ENCODE measurements at regions not wholly inside any gene's neighbourhood (a gene's known extent, or its start where the extent isn't known, plus 50 kb on each side); places are given as distances from the start of the nearest gene placed in this dataset.

GRCh38 chr14:27114180-27114579 is 516.3 kb upstream of the NOVA1 start:
- no peak for FAIRE-seq
- DNase-seq (ENCODE audit: low read depth) = no peak
- no peak for TF ChIP-seq CTCF (IDR thresholded peaks at IDR 0.05; ENCODE audit: insufficient read depth, low read length, severe bottlenecking)
- Histone ChIP-seq H3K4me3 (ENCODE audit: low read depth, low read length) (no peak overlapping the region), H3K36me3 (ENCODE audit: control insufficient read depth, insufficient read depth, low read length) (no peaks in the 10 kb centered on the region), H3K27me3 (ENCODE audit: control insufficient read depth, insufficient read depth, low read length) (no peaks in the 10 kb centered on the region)

DNA sequence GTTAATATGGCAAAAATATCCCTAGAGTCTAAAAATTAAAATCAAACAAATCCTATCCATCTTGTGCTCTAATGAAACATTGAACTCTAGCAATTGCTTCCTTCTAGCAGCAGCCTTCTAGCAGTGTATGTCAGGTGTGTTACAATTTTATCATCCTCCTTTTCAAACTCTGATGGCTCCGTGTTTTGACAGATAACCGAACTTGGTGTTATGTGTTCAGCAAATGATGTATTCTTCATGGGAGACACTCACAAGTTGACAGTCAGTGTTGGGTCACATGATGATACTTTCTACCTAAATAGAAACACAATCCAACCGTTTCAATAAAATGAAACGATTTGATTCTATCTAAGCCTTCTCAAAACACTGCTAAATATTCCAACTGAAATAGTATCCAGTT is 525.3 kb upstream of the NOVA1 start:
- DNase-seq (ENCODE audit: low read depth) (no peak), FAIRE-seq (no peak)
- no peak for TF ChIP-seq CTCF (IDR thresholded peaks at IDR 0.05; ENCODE audit: insufficient read depth, low read length, severe bottlenecking)
- Histone ChIP-seq H3K4me3 (ENCODE audit: low read depth, low read length) (no peak overlapping the region), H3K27me3 (ENCODE audit: control insufficient read depth, insufficient read depth, low read length) (no peaks in the 10 kb centered on the region), H3K36me3 (ENCODE audit: control insufficient read depth, insufficient read depth, low read length) (no peaks in the 10 kb centered on the region)

GRCh38 chr14:27127838-27128237 is 530.0 kb upstream of the NOVA1 start:
- no peaks in the 10 kb centered on the region for H3K36me3 ChIP-seq (ENCODE audit: control insufficient read depth, insufficient read depth, low read length)
- FAIRE-seq = no peak
- TF ChIP-seq CTCF (IDR thresholded peaks at IDR 0.05; ENCODE audit: insufficient read depth, low read length, severe bottlenecking) = no peak
- DNase-seq (ENCODE audit: low read depth) = no peak
- H3K27me3 ChIP-seq (ENCODE audit: control insufficient read depth, insufficient read depth, low read length) = no peaks in the 10 kb centered on the region
- no peak overlapping the region for H3K4me3 ChIP-seq (ENCODE audit: low read depth, low read length)

DNA sequence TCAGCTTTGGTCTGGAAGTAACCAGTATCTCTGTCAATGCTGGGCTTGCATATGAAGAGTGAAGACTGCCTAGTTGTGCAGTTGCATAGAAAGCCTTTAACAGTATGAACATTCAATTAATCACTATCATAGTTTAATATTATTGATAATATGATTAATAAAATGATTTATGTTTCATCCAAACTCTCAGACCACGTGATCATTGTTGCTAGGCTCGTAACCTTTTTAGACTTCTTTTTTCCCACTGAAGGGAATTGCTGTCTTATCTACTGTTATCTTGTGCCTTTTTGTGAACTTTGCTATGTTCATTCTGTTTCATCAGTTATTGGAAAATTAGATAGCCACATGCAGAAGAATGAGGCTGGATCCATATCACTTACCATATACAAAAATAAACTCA is 536.4 kb upstream of the NOVA1 start:
- Histone ChIP-seq H3K4me3 (ENCODE audit: low read depth, low read length) (no peak overlapping the region), H3K27me3 (ENCODE audit: control insufficient read depth, insufficient read depth, low read length) (no peaks in the 10 kb centered on the region), H3K36me3 (ENCODE audit: control insufficient read depth, insufficient read depth, low read length) (no peaks in the 10 kb centered on the region)
- TF ChIP-seq CTCF (IDR thresholded peaks at IDR 0.05; ENCODE audit: insufficient read depth, low read length, severe bottlenecking) = no peak
- no peak for FAIRE-seq
- no peak for DNase-seq (ENCODE audit: low read depth)

DNA sequence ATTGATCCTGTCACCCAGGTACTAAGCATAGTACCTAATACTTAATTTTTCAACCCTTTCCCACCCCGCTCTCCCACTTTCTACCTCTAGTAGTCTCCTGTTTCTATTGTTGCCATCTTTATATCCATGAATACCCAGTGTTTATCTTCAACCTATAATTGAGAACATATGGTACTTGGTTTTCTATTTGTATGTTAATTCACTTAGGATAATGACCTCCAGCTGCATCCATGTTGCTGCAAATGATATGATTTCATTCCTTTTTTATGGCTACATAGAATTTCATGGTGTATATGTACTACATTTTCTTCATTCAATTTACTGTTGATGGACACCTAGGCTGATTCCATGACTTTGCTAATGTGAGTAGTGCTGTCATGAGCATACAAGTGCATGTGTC is 547.3 kb upstream of the NOVA1 start:
- Histone ChIP-seq H3K27me3 (ENCODE audit: control insufficient read depth, insufficient read depth, low read length) (no peaks in the 10 kb centered on the region), H3K4me3 (ENCODE audit: low read depth, low read length) (no peak overlapping the region), H3K36me3 (ENCODE audit: control insufficient read depth, insufficient read depth, low read length) (no peaks in the 10 kb centered on the region)
- FAIRE-seq (no peak), DNase-seq (ENCODE audit: low read depth) (no peak)
- no peak for TF ChIP-seq CTCF (IDR thresholded peaks at IDR 0.05; ENCODE audit: insufficient read depth, low read length, severe bottlenecking)

DNA sequence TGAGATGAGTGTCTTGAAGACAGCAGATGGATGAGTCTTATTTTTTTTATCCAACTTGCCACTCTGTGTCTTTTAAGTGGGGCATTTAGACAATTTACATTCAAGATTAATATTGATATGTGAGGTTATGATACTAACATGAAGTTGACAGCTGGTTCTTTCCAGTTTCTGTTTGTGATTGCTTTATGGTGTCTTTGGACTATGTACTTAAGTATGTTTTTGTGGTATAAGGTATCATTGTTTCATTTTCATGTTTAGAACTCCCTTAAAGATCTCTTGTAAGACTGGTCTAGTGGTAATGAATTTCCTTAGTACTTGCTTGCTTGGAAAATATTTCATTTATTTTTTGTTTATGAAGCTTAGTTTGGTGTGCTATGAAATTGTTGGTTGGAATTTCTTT is 550.3 kb upstream of the NOVA1 start:
- Histone ChIP-seq H3K36me3 (ENCODE audit: control insufficient read depth, insufficient read depth, low read length) (no peaks in the 10 kb centered on the region), H3K4me3 (ENCODE audit: low read depth, low read length) (no peak overlapping the region), H3K27me3 (ENCODE audit: control insufficient read depth, insufficient read depth, low read length) (no peaks in the 10 kb centered on the region)
- TF ChIP-seq CTCF (IDR thresholded peaks at IDR 0.05; ENCODE audit: insufficient read depth, low read length, severe bottlenecking) = no peak
- DNase-seq (ENCODE audit: low read depth) (no peak), FAIRE-seq (no peak)

All from bronchial epithelial cell (primary cell).